ENCODE measurements at regions not wholly inside any gene's neighbourhood (a gene's known extent, or its start where the extent isn't known, plus 50 kb on each side); places are given as distances from the start of the nearest gene placed in this dataset.
"Not testable (repeated sequence)": the region's sequence is repeated elsewhere in the genome, so short reads cannot be mapped to it uniquely, and the experiment has no call there.

- no peak for DNase-seq (ENCODE audit: low read depth)
Observed at GRCh38 chr11:39462506-39462905, 1996.9 kb downstream of the LRRC4C start.

DNA sequence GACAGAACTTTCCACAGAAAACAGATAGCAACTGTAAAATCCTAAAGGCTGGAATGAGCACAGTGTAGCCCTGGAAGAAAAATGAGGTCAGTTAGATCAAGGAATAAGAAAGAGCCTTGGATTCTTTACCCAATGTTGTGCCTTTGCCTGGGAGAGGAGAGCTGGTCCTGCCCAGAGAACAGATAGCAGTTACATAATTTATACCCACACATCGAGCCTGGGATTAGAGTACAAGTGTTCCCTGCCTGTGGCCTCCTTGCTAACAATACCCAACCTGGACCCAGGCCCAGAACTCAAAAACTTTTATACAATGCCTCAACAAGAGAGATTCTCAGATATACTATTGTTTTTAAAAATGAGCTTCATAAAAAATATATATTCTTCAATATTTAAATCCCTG lies 1998.4 kb downstream of the LRRC4C start:
- no peak for DNase-seq (ENCODE audit: low read depth)

DNA sequence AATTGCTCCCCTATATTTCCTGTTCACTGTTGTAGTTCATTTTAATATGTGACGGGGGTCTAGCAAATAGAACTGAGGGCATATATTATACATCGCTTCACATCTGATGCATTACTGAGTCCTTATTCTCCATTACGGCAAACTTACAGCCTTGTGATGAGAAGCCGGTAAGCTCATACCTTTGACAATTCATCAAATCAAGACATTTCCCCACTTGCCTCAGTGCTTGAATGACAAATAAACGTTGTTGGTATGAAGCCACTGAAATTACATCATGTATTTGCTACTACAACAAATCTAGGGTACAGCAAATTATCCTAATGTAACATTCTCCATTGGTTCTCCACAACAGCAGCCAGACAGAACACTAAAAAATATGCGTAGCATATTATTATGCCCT lies 1999.8 kb downstream of the LRRC4C start:
- DNase-seq (ENCODE audit: low read depth), result no peak

- no peak for DNase-seq (ENCODE audit: low read depth)
Observed at GRCh38 chr11:39458481-39458880, 2001.0 kb downstream of the LRRC4C start.

DNA sequence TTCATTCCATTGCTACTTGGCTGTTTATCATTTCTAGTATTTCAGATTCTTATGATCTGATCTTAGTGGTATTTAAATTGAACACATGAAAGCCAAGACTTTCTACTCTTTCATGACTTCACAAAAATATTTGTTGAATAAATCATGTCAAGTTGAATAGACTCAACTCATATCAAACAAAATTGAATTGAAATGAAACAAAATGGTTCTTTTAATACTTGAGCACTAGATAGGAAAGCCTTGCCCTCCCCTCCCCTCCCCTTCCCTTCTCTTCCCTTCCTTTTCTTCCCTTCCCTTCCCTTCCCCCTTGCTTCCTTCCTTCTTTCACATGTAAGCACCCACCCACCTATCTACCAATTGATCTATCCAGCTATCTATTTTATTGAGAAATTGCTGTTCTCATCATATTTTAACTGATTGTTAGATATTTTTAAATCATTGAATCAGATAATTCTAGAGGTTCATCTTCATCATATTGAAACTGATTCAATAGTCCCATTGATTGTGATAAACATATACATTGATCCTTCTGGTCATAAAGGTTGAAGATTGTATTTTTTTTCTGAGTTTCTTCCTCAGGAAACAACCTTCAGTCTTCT lies 2015.9 kb downstream of the LRRC4C start:
- no peak for DNase-seq (ENCODE audit: low read depth)

- DNase-seq (ENCODE audit: low read depth), result no peak
Observed at GRCh38 chr11:39442177-39442576, 2017.3 kb downstream of the LRRC4C start.

- DNase-seq (ENCODE audit: low read depth), result no peak
Observed at GRCh38 chr11:39435641-39436040, 2023.8 kb downstream of the LRRC4C start.

- DNase-seq (ENCODE audit: low read depth), result no peak
Observed at GRCh38 chr11:39434466-39434865, 2025.0 kb downstream of the LRRC4C start.

DNA sequence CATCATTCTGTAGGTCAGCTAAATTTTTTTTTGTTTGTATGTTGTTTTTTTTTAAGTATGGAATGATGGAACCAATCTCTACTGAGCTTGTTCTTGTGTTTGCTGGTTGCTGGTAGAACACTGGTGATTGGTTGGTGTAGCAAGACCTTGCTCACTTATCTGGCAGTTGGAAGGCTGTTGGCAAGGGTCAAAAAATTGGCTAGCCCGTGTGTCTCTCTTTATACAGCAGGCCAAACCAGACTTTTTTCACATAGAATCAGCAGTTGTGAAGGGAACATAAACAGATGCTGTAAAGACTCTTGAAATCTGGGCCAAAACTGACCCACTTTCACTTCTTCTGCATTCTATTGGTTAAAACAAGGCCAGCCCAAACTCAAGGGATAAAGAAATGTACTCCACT lies 2026.5 kb downstream of the LRRC4C start:
- DNase-seq (ENCODE audit: low read depth), result no peak

- DNase-seq (ENCODE audit: low read depth), result no peak
Observed at GRCh38 chr11:39425226-39425625, 2034.2 kb downstream of the LRRC4C start.

GRCh38 chr11:39412117-39412516 lies 2047.3 kb downstream of the LRRC4C start:
- no peak for DNase-seq (ENCODE audit: low read depth)

DNA sequence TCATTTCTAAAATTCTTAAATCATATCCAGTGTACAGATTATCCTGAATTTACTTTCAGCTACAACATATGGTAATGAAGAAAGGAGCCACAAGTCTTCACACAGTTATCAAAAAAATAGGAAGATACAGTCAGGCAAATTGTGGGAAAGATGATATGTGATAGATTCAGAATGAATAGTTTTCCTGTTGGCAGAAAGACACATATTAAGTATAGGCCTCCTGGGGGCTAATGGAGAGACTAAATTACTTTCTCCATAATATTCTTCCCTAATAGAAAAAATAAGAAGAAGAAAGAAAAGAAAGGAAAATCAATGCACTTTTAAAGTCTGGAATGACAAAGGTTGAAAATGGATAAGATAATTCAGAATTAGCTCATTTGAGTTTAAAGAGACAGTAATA lies 2073.5 kb downstream of the LRRC4C start:
- DNase-seq (ENCODE audit: low read depth), result no peak

DNA sequence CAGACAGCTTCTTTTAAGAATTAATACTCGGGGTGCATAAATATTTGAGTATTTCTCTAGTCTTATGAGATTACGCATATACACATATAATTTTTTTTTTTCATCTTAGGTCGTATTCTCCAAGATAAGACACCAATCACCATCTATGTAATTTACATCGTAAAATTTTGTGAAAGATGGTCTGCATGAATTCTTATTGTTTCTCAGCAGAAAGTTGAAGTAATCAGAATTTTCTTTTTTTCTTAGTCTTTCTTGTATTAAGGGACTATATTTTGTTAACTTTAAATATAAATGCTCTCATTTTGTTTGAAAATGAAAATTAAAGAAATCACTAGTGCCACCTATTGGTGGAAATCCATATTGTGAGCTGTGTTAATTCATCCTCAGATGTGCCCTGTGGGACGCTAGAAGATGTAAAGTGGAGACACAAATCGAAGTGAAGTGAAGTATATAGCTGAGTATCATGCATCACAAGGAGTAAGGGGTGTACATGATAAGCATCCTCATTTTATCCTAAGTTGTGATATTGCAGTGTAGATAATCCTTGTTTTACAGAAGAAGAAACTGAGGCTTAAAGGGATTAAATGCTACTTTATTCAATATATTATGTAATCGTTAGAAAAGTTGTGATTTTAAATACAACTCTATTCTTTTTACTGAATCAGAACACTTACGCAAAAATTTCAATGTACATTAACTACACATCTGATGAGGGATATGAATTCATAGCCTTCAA lies 2084.3 kb downstream of the LRRC4C start:
- DNase-seq (ENCODE audit: low read depth), result no peak

GRCh38 chr11:39367534-39367933 lies 2091.9 kb downstream of the LRRC4C start:
- no peak for DNase-seq (ENCODE audit: low read depth)

GRCh38 chr11:39365809-39366436 lies 2093.5 kb downstream of the LRRC4C start:
- no peak for DNase-seq (ENCODE audit: low read depth)

DNA sequence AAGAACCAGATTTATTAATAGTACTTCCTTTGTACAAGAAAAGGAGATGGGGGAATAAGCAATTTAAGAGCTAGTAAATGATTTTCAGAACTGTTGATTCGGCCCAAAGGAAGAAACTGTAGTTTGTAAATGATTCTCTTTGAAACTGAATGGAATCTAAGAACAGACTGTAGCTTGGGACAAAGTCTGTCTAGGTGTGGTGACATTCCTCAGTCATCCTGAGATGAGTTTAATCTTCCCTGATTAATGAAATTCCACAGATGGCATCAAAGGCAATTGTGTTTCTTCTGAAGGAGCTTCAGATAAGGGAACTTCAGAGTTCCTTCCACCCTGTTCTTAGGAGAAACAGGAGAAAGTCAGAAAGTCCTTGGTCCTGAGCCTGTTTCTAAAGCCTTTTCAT lies 2095.9 kb downstream of the LRRC4C start:
- no peak for DNase-seq (ENCODE audit: low read depth)

GRCh38 chr11:39361557-39361956 lies 2097.9 kb downstream of the LRRC4C start:
- no peak for DNase-seq (ENCODE audit: low read depth)

DNA sequence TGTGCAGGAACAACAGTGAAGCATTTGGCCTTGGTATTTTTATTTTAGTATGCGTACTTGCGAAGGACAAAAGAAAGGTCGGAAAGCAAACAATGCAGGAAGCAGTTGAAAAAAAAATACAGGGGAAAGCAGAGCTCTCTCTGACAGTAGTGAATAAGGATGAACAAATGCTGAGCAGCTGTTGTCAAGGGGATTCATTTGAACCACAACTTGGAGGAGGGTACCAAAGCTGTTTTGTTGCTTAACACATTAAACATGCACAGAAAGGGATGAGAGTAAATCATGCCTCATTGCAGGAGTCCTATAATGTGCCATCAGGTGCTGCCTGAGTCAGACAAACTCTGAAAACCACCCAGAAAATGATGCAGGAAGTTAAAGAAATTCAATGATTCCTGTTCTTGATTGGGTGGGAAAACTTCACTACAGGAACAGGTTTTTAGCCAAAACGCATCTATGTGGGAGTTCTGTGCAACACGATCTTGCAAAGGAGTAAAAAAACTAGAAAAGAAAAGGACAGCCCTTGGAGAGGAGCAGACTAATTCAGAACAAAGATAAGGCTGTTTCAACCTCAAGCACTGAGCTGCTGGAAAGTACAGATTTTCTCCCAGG lies 2113.5 kb downstream of the LRRC4C start:
- no peak for DNase-seq (ENCODE audit: low read depth)

GRCh38 chr11:39341461-39341860 lies 2118.0 kb downstream of the LRRC4C start:
- no peak for DNase-seq (ENCODE audit: low read depth)

- not testable (repeated sequence) for DNase-seq (ENCODE audit: low read depth)
Observed at GRCh38 chr11:39333006-39333405, 2126.4 kb downstream of the LRRC4C start.

DNA sequence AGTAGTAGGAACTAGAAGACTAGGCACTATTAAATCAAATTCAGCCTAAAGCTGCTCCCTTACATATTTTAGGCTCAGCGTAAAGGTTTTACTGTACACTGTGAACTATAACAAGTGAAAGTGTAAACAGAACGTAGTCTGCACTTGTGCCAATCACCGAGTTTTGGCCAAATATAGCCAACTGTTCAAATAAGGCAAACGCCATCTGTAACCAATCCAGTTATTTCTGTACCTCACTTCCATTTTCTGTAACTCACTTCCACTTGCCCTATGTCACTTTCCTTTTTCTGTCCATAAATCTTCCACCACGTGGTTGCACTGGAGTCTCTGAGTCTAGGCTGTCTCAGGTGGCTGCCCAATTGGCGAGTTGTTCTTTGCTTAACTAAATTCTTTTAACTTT lies 2132.2 kb downstream of the LRRC4C start:
- no peak for DNase-seq (ENCODE audit: low read depth)

GRCh38 chr11:39311888-39312287 lies 2147.6 kb downstream of the LRRC4C start:
- not testable (repeated sequence) for DNase-seq (ENCODE audit: low read depth)

DNA sequence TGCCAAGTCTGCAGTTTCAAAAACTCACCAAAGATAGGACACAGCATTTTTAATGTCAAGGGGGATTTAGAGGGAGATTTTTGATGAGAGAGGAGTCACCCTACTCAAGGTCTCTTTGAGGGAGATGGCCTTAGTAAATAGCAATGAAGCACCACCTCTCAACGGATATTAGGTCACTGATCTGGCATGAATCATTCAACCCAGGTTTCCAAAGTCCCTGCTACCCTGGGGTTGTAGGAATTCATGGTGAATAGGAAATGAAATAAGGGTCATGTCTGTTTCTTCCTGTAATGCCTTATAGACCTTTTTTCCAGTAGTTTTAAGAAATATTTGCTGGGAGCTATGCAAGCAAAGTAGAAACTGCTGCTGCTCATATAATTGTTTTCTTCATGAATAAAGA lies 2154.9 kb downstream of the LRRC4C start:
- no peak for DNase-seq (ENCODE audit: low read depth)
